ENCODE measurements at regions not wholly inside any gene's neighbourhood (a gene's known extent, or its start where the extent isn't known, plus 50 kb on each side); places are given as distances from the start of the nearest gene placed in this dataset.

GRCh38 chr5:98639274-98639673, 134.2 kb upstream of the RGMB start:
- TF ChIP-seq POLR2A (IDR thresholded peaks at IDR 0.05), result no peak
- TF ChIP-seq CTCF (IDR thresholded peaks at IDR 0.05), result no peak
- no peaks in the 10 kb centered on the region for H3K27me3 ChIP-seq
- WGBS, 2 donors, result 30 to 47% methylated on average over 2 of the region's 2 CpGs
- no peaks in the 10 kb centered on the region for H3K9me3 ChIP-seq
- no peak overlapping the region for H3K27ac ChIP-seq
- H3K36me3 ChIP-seq, result no peaks in the 10 kb centered on the region
- intact Hi-C loops (cut with DNase I), result no loop called here
- no peaks in the 10 kb centered on the region for H3K4me1 ChIP-seq
- no peak for DNase-seq
- no peak overlapping the region for H3K4me3 ChIP-seq (replicated peaks in 1 of 3)

GRCh38 chr5:98641671-98642070, 131.8 kb upstream of the RGMB start:
- no peak for DNase-seq
- no peak overlapping the region for H3K4me3 ChIP-seq (replicated peaks in 1 of 3)
- intact Hi-C loops (cut with DNase I), result no loop called here
- H3K27me3 ChIP-seq, result no peaks in the 10 kb centered on the region
- no peak overlapping the region for H3K27ac ChIP-seq
- 88 to 92% methylated on average over 1 of the region's 1 CpG for WGBS, 2 donors
- H3K9me3 ChIP-seq, result no peaks in the 10 kb centered on the region
- TF ChIP-seq POLR2A (IDR thresholded peaks at IDR 0.05) (no peak), CTCF (IDR thresholded peaks at IDR 0.05) (no peak)
- no peaks in the 10 kb centered on the region for H3K36me3 ChIP-seq
- H3K4me1 ChIP-seq, result no peaks in the 10 kb centered on the region

- 68 to 82% methylated on average over 1 of the region's 1 CpG for WGBS, 2 donors
- Histone ChIP-seq H3K4me1 (no peaks in the 10 kb centered on the region), H3K36me3 (no peaks in the 10 kb centered on the region), H3K27me3 (no peaks in the 10 kb centered on the region), H3K9me3 (no peaks in the 10 kb centered on the region), H3K4me3 (replicated peaks in 1 of 3) (no peak overlapping the region), H3K27ac (no peak overlapping the region)
- TF ChIP-seq CTCF (IDR thresholded peaks at IDR 0.05), result no peak
- TF ChIP-seq POLR2A (IDR thresholded peaks at IDR 0.05), result no peak
- intact Hi-C loops (cut with DNase I), result no loop called here
- DNase-seq, result no peak
Measured at GRCh38 chr5:98643569-98643968, 129.9 kb upstream of the RGMB start.

GRCh38 chr5:98651715-98652114, 121.7 kb upstream of the RGMB start:
- intact Hi-C loops (cut with DNase I), result no loop called here

More at GRCh38 chr5:98651715-98652114, 121.7 kb upstream of the RGMB start:
- DNase-seq, result no peak
- Histone ChIP-seq H3K27me3 (no peaks in the 10 kb centered on the region), H3K36me3 (no peaks in the 10 kb centered on the region), H3K9me3 (no peaks in the 10 kb centered on the region), H3K4me3 (replicated peaks in 1 of 3) (no peak overlapping the region), H3K27ac (no peak overlapping the region), H3K4me1 (no peaks in the 10 kb centered on the region)
- WGBS, 2 donors, result 66 to 76% methylated on average over 3 of the region's 3 CpGs
- TF ChIP-seq CTCF (IDR thresholded peaks at IDR 0.05) (no peak), POLR2A (IDR thresholded peaks at IDR 0.05) (no peak)
